ENCODE measurements at regions not wholly inside any gene's neighbourhood (a gene's known extent, or its start where the extent isn't known, plus 50 kb on each side); places are given as distances from the start of the nearest gene placed in this dataset.
"Not testable (repeated sequence)": the region's sequence is repeated elsewhere in the genome, so short reads cannot be mapped to it uniquely, and the experiment has no call there.

GRCh38 chr5:18281947-18282581, 647.8 kb downstream of the TAF11L14 start:
- no peaks in the 10 kb centered on the region for H3K79me1 ChIP-seq (ENCODE audit: low read length)
- no peaks in the 10 kb centered on the region for H3K79me2 ChIP-seq (ENCODE audit: control insufficient read depth, insufficient read depth, low read length)
- H3K4me1 ChIP-seq (ENCODE audit: control insufficient read depth, low read depth, low read length): no peaks in the 10 kb centered on the region
- WGBS (ENCODE audit: extremely low coverage, insufficient coverage, low lambda C conversion rate): no CpG with 5 or more reads among the region's 4 CpGs
- H2BK120ac ChIP-seq (ENCODE audit: low read depth, low read length): no peak overlapping the region
- no peak overlapping the region for H3K27ac ChIP-seq (ENCODE audit: low read depth, low read length)
- no peak overlapping the region for H3K4me3 ChIP-seq (ENCODE audit: low read length)
- H3K9ac ChIP-seq (ENCODE audit: low read length): no peak overlapping the region
- no peak overlapping the region for H4K8ac ChIP-seq (ENCODE audit: low read depth, low read length)
- no peak overlapping the region for H2AK5ac ChIP-seq (ENCODE audit: low read length)
- H3K18ac ChIP-seq (ENCODE audit: low read length): no peak overlapping the region
- no peak overlapping the region for H3K56ac ChIP-seq (ENCODE audit: low read length)
- H4K5ac ChIP-seq (ENCODE audit: low read length): no peak overlapping the region
- no peaks in the 10 kb centered on the region for H3K36me3 ChIP-seq (ENCODE audit: control insufficient read depth, insufficient read depth, low read length)
- no peak overlapping the region for H3K4ac ChIP-seq (ENCODE audit: low read depth, low read length)
- H3K23ac ChIP-seq (ENCODE audit: low read length): no peak overlapping the region
- no peak overlapping the region for H2BK15ac ChIP-seq (replicated peaks; ENCODE audit: low read depth)
- H3K27me3 ChIP-seq (ENCODE audit: insufficient read depth, low read length, poor library complexity): no peaks in the 10 kb centered on the region
- no peak overlapping the region for H3K4me2 ChIP-seq (ENCODE audit: low read length)
- no peak overlapping the region for H2BK5ac ChIP-seq (ENCODE audit: low read length)
- peak; percentile 50 for DNase-seq

GRCh38 chr5:18285257-18285656, 651.0 kb downstream of the TAF11L14 start:
- no peaks in the 10 kb centered on the region for H3K79me2 ChIP-seq (ENCODE audit: control insufficient read depth, insufficient read depth, low read length)
- no peak overlapping the region for H2BK5ac ChIP-seq (ENCODE audit: low read length)
- no peaks in the 10 kb centered on the region for H3K36me3 ChIP-seq (ENCODE audit: control insufficient read depth, insufficient read depth, low read length)
- no peak overlapping the region for H3K4me2 ChIP-seq (ENCODE audit: low read length)
- no peak overlapping the region for H3K18ac ChIP-seq (ENCODE audit: low read length)
- H3K27me3 ChIP-seq (ENCODE audit: insufficient read depth, low read length, poor library complexity): no peaks in the 10 kb centered on the region
- no peaks in the 10 kb centered on the region for H3K4me1 ChIP-seq (ENCODE audit: control insufficient read depth, low read depth, low read length)
- no peak overlapping the region for H2BK15ac ChIP-seq (replicated peaks; ENCODE audit: low read depth)
- no peak overlapping the region for H3K23ac ChIP-seq (ENCODE audit: low read length)
- H2AK5ac ChIP-seq (ENCODE audit: low read length): no peak overlapping the region
- no peak overlapping the region for H4K5ac ChIP-seq (ENCODE audit: low read length)
- no peaks in the 10 kb centered on the region for H3K79me1 ChIP-seq (ENCODE audit: low read length)
- no peak overlapping the region for H3K4ac ChIP-seq (ENCODE audit: low read depth, low read length)
- H4K8ac ChIP-seq (ENCODE audit: low read depth, low read length): no peak overlapping the region
- H3K27ac ChIP-seq (ENCODE audit: low read depth, low read length): no peak overlapping the region
- no peak overlapping the region for H3K4me3 ChIP-seq (ENCODE audit: low read length)
- no peak overlapping the region for H3K56ac ChIP-seq (ENCODE audit: low read length)
- H2BK120ac ChIP-seq (ENCODE audit: low read depth, low read length): no peak overlapping the region
- DNase-seq: no peak
- no peak overlapping the region for H3K9ac ChIP-seq (ENCODE audit: low read length)

GRCh38 chr5:18292146-18292545, 657.9 kb downstream of the TAF11L14 start:
- no CpG with 5 or more reads among the region's 3 CpGs for WGBS (ENCODE audit: extremely low coverage, insufficient coverage, low lambda C conversion rate)
- Histone ChIP-seq H2BK5ac (ENCODE audit: low read length) (no peak overlapping the region), H2BK120ac (ENCODE audit: low read depth, low read length) (no peak overlapping the region), H2AK5ac (ENCODE audit: low read length) (no peak overlapping the region), H2BK15ac (replicated peaks; ENCODE audit: low read depth) (no peak overlapping the region), H3K18ac (ENCODE audit: low read length) (no peak overlapping the region), H3K23ac (ENCODE audit: low read length) (no peak overlapping the region), H3K4me3 (ENCODE audit: low read length) (no peak overlapping the region), H4K5ac (ENCODE audit: low read length) (no peak overlapping the region), H3K27me3 (ENCODE audit: insufficient read depth, low read length, poor library complexity) (no peaks in the 10 kb centered on the region), H3K79me1 (ENCODE audit: low read length) (no peaks in the 10 kb centered on the region), H3K27ac (ENCODE audit: low read depth, low read length) (no peak overlapping the region), H3K4ac (ENCODE audit: low read depth, low read length) (no peak overlapping the region), H3K4me1 (ENCODE audit: control insufficient read depth, low read depth, low read length) (no peaks in the 10 kb centered on the region), H4K8ac (ENCODE audit: low read depth, low read length) (no peak overlapping the region), H3K56ac (ENCODE audit: low read length) (no peak overlapping the region), H3K36me3 (ENCODE audit: control insufficient read depth, insufficient read depth, low read length) (no peaks in the 10 kb centered on the region), H3K4me2 (ENCODE audit: low read length) (no peak overlapping the region), H3K9ac (ENCODE audit: low read length) (no peak overlapping the region), H3K79me2 (ENCODE audit: control insufficient read depth, insufficient read depth, low read length) (no peaks in the 10 kb centered on the region)
- no peak for DNase-seq

GRCh38 chr5:18295696-18296095, 661.4 kb downstream of the TAF11L14 start:
- not testable (repeated sequence) for H3K23ac ChIP-seq (ENCODE audit: low read length); H3K4me2 ChIP-seq (ENCODE audit: low read length); H2AK5ac ChIP-seq (ENCODE audit: low read length); H3K4me3 ChIP-seq (ENCODE audit: low read length); H3K36me3 ChIP-seq (ENCODE audit: control insufficient read depth, insufficient read depth, low read length); H2BK5ac ChIP-seq (ENCODE audit: low read length); H3K56ac ChIP-seq (ENCODE audit: low read length); H3K27ac ChIP-seq (ENCODE audit: low read depth, low read length); H3K79me2 ChIP-seq (ENCODE audit: control insufficient read depth, insufficient read depth, low read length); H3K4me1 ChIP-seq (ENCODE audit: control insufficient read depth, low read depth, low read length); H2BK120ac ChIP-seq (ENCODE audit: low read depth, low read length); H3K27me3 ChIP-seq (ENCODE audit: insufficient read depth, low read length, poor library complexity); H3K18ac ChIP-seq (ENCODE audit: low read length); H4K8ac ChIP-seq (ENCODE audit: low read depth, low read length); H2BK15ac ChIP-seq (replicated peaks; ENCODE audit: low read depth); DNase-seq; H3K4ac ChIP-seq (ENCODE audit: low read depth, low read length); H4K5ac ChIP-seq (ENCODE audit: low read length); H3K9ac ChIP-seq (ENCODE audit: low read length); H3K79me1 ChIP-seq (ENCODE audit: low read length)
- WGBS (ENCODE audit: extremely low coverage, insufficient coverage, low lambda C conversion rate): no CpG with 5 or more reads among the region's 3 CpGs

GRCh38 chr5:18299166-18299565, 664.9 kb downstream of the TAF11L14 start:
- Histone ChIP-seq H2BK5ac (ENCODE audit: low read length) (no peak overlapping the region), H2AK5ac (ENCODE audit: low read length) (no peak overlapping the region), H3K27me3 (ENCODE audit: insufficient read depth, low read length, poor library complexity) (no peaks in the 10 kb centered on the region), H3K23ac (ENCODE audit: low read length) (no peak overlapping the region), H3K79me2 (ENCODE audit: control insufficient read depth, insufficient read depth, low read length) (no peaks in the 10 kb centered on the region), H2BK120ac (ENCODE audit: low read depth, low read length) (no peak overlapping the region), H3K18ac (ENCODE audit: low read length) (no peak overlapping the region), H3K56ac (ENCODE audit: low read length) (no peak overlapping the region), H3K4me2 (ENCODE audit: low read length) (no peak overlapping the region), H2BK15ac (replicated peaks; ENCODE audit: low read depth) (no peak overlapping the region), H3K36me3 (ENCODE audit: control insufficient read depth, insufficient read depth, low read length) (no peaks in the 10 kb centered on the region), H3K27ac (ENCODE audit: low read depth, low read length) (no peak overlapping the region), H4K5ac (ENCODE audit: low read length) (no peak overlapping the region), H3K4ac (ENCODE audit: low read depth, low read length) (no peak overlapping the region), H3K4me3 (ENCODE audit: low read length) (no peak overlapping the region), H3K79me1 (ENCODE audit: low read length) (no peaks in the 10 kb centered on the region), H4K8ac (ENCODE audit: low read depth, low read length) (no peak overlapping the region), H3K4me1 (ENCODE audit: control insufficient read depth, low read depth, low read length) (no peaks in the 10 kb centered on the region), H3K9ac (ENCODE audit: low read length) (no peak overlapping the region)
- DNase-seq: peak; percentile 50

- no peak overlapping the region for H2BK5ac ChIP-seq (ENCODE audit: low read length)
- no peak overlapping the region for H2BK120ac ChIP-seq (ENCODE audit: low read depth, low read length)
- no CpG with 5 or more reads among the region's 8 CpGs for WGBS (ENCODE audit: extremely low coverage, insufficient coverage, low lambda C conversion rate)
- no peak overlapping the region for H3K4me2 ChIP-seq (ENCODE audit: low read length)
- H3K56ac ChIP-seq (ENCODE audit: low read length): no peak overlapping the region
- H3K23ac ChIP-seq (ENCODE audit: low read length): no peak overlapping the region
- DNase-seq: peak; percentile 49
- no peak overlapping the region for H4K8ac ChIP-seq (ENCODE audit: low read depth, low read length)
- no peaks in the 10 kb centered on the region for H3K36me3 ChIP-seq (ENCODE audit: control insufficient read depth, insufficient read depth, low read length)
- H3K27ac ChIP-seq (ENCODE audit: low read depth, low read length): no peak overlapping the region
- H3K4ac ChIP-seq (ENCODE audit: low read depth, low read length): no peak overlapping the region
- H2AK5ac ChIP-seq (ENCODE audit: low read length): no peak overlapping the region
- no peaks in the 10 kb centered on the region for H3K79me1 ChIP-seq (ENCODE audit: low read length)
- no peak overlapping the region for H4K5ac ChIP-seq (ENCODE audit: low read length)
- no peak overlapping the region for H2BK15ac ChIP-seq (replicated peaks; ENCODE audit: low read depth)
- no peak overlapping the region for H3K18ac ChIP-seq (ENCODE audit: low read length)
- no peaks in the 10 kb centered on the region for H3K79me2 ChIP-seq (ENCODE audit: control insufficient read depth, insufficient read depth, low read length)
- no peak overlapping the region for H3K9ac ChIP-seq (ENCODE audit: low read length)
- no peaks in the 10 kb centered on the region for H3K4me1 ChIP-seq (ENCODE audit: control insufficient read depth, low read depth, low read length)
- no peak overlapping the region for H3K4me3 ChIP-seq (ENCODE audit: low read length)
- no peaks in the 10 kb centered on the region for H3K27me3 ChIP-seq (ENCODE audit: insufficient read depth, low read length, poor library complexity)
Measured at GRCh38 chr5:18305288-18305924, 671.1 kb downstream of the TAF11L14 start.
